CD4-positive, alpha-beta T cell treated with Interleukin-17A for 1 hour (primary cell): ENCODE measurements at regions not wholly inside any gene's neighbourhood (a gene's known extent, or its start where the extent isn't known, plus 50 kb on each side); places are given as distances from the start of the nearest gene placed in this dataset.

Experiments used
- DNase-seq: peaks from one replicate; pipeline ENCODE4 v3.0.0-alpha.2; 2020

- DNase-seq: no peak
Observed at GRCh38 chr18:25866331-25866730, 224.1 kb downstream of the SS18 start.

DNA sequence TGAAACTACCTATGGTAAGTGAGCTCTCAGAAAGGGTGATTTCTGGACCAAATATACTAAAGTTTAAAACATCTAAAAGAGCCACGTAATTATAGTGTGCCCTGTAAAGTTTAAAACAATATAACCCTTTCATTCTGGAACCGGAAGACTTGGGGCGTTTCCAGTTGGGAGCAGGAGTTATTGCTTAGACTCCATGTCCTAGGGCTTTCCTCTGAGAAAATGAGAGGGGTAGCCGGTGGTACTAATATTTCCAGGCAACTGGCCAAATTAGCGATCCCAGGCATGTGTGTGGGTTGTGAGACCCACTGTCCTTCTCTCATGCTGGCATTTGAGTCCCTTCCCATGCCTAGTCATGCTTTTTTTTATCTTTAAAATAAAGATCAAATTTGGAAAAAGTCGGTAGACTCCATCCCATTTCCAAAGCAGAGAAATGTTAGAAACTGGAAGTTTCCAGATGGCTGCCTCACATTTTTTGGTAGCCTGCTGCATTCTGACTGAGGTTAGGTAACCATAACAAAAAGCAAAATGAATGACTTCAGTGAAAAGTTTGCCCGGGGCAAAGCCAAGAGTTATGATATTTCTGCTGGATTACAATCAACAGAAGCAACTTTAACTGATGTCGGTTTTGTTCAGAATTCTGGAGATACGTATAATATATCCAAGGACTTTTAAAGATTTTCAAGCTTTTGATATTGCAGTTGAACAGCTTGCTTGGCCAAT, 227.4 kb downstream of the SS18 start:
- no peak for DNase-seq

GRCh38 chr18:25853691-25854433, 236.6 kb downstream of the SS18 start:
- no peak for DNase-seq

- DNase-seq: peak; percentile 3
Observed at GRCh38 chr18:25843791-25844190, 246.6 kb downstream of the SS18 start.

DNA sequence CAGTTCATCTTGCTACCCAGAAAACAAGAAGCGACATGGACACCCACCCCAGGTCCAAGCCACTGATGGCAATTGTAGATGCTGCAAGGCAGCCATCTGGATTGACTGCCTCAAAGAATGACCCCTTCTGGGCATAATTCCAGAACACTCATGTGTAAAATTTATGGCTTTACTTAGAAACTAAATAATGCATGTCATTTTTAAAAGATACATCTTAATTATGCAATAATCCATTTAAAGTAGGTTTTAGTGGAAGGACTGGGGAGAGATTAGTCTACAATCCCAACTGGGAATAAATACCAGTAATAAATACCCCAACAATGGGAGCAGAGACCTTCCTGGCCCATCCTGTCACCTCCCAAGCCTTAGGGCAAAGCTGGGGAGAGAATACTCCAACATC, 247.7 kb downstream of the SS18 start:
- DNase-seq: no peak

- DNase-seq: no peak
Observed at GRCh38 chr18:25834061-25834460, 256.4 kb downstream of the SS18 start.

GRCh38 chr18:25832001-25832604, 258.3 kb downstream of the SS18 start:
- no peak for DNase-seq

DNA sequence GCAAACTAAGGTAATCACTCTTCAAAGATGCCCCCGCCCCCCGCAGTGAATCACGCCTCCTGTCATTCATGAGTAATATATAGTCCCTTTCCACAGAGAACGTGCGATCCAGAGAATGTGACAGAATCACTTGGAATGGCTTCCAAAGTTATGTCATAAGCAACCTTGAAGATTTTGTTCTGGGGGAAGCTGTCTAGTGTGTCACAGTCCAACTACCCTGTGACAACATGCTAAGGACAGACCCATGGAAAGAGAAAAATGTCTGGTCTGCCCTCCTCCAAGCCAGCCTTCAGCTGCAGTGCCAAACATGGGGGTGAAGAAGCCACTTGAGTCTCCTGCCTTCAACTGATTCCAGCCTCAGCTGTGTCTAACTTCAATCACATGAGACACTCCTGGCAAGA, 259.1 kb downstream of the SS18 start:
- DNase-seq: no peak

DNA sequence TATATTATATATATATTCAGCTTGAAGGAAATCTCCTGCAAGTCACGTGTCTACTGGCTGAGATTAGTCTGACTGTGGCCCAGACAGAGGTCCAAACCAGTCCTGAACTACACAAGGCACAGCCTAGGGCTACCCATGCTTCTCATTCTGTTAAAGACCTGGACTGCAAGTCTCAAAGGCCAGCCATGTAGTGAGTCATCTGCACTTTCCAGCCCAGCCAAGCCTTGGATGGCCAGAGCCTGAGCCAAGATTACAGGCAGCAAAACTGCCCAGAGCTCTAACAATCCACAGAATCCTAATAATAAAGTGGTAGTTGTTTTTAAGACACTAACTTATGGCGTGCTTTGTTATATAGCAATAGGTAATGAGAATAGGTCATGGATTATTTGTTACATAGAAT, 259.6 kb downstream of the SS18 start:
- DNase-seq: no peak

DNA sequence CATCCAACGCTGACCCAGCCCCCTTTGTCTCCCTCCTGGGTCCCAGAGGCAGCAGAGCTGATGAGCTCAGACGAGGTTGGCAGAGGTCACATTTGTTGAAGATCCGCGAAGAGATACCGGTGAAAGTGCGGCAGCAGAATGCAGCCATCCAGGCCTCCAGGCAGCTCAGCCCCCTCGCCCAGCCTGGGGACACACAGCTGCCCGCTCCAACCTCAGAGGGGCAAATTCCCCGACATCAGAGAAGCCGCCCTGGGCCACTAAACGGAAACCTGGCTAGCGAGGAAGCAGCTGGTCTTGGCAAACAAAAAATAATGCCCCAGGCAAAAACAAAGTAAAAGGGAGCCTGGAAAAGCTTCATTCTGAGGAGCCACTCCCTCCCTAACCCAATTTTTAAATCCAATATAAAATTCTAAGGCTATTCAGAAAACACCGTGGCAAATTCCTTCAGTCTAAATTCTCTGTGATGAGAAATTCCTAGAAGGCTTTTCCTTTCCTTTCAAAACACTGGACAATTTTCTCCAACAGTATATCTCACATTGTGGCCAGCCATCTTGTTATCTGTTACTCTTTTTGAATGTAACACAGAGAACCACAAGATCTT, 262.4 kb downstream of the SS18 start:
- no peak for DNase-seq

- DNase-seq: no peak
Observed at GRCh38 chr18:25827228-25827627, 263.2 kb downstream of the SS18 start.

GRCh38 chr18:25826823-25827222, 263.6 kb downstream of the SS18 start:
- no peak for DNase-seq

DNA sequence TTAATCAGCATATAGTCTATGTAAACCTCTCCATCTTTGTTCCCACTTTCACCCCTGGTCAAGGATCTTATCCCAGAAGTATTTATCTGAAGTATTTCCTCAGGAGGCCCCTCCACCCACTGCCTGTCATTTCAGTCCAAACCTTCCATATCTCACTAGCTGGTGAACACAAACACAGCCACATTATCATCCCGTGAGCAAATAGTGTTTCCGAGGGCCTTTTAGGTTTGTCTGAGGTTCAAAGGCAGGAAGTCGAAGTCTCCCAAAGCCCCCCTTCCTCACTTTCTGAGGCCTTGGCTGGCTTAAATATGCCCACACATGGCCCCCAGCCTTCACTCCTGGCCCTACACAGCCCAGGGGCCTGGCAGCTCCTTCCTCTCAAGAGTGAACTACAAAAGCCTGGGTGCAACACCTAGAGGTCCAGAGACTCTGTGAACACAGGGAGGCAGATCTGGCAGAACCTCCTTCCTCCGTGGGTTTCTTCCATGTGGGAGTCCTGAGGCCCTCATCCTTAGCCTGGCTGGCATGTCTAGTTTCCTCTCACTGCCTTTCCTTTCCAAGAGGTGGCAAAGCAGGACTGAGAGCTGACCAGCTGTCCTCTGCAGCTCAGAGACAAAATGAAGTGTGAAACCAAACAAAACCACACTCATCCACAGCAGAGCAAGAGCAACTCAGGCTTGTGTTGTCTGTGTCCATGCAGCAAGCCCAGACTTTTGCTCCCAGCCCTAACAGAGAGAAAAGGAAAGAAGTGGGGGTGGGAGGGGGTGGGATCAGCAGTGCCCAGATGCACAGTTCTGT, 264.2 kb downstream of the SS18 start:
- DNase-seq: no peak

GRCh38 chr18:25825056-25825455, 265.4 kb downstream of the SS18 start:
- DNase-seq: no peak

GRCh38 chr18:25819746-25820363, 270.6 kb downstream of the SS18 start:
- DNase-seq: no peak

- no peak for DNase-seq
Observed at GRCh38 chr18:25818505-25818904, 271.9 kb downstream of the SS18 start.

GRCh38 chr18:25817546-25818237, 272.7 kb downstream of the SS18 start:
- no peak for DNase-seq

DNA sequence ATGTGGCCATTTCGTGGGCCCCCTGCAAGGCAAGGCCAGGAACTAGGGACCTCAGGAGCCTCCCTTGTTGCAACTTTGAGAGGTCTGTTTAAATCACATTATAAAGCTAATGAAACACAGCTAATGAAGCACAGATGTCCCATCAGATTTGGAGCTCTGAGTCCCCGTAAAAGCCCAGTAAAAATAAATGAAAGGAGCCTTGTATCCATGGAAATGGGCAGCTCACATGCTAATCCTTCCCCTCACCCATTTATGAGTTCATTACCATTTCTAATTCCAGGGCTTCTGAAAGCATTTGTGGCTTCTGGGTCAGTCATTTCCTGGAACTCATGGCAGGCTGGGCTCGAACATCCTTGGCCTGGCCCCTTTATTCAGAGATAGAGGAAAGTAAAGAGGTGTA, 274.8 kb downstream of the SS18 start:
- DNase-seq: no peak

- DNase-seq: peak; percentile 4
Observed at GRCh38 chr18:25814841-25815458, 275.5 kb downstream of the SS18 start.

DNA sequence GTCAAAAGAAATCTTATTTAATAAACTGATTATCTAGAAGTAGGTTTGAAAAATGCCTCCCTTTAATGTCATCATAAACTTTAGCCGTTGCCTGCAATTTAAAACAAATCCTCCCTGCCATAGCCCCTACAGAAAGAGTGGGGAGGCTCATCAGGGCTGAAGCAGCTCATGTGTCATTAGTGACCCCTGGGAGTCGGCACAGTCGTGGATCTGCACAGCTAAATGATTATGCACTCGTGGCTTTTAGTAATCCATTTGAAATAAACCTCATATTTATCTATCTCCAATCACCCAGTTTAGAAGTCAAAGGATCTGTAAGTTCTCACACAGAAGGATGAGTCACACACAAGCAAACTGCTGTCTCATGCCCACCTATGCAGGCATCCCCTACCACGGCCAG, 277.3 kb downstream of the SS18 start:
- DNase-seq: no peak

- no peak for DNase-seq
Observed at GRCh38 chr18:25810736-25811135, 279.7 kb downstream of the SS18 start.
